ENCODE measurements at regions not wholly inside any gene's neighbourhood (a gene's known extent, or its start where the extent isn't known, plus 50 kb on each side); places are given as distances from the start of the nearest gene placed in this dataset.

DNA sequence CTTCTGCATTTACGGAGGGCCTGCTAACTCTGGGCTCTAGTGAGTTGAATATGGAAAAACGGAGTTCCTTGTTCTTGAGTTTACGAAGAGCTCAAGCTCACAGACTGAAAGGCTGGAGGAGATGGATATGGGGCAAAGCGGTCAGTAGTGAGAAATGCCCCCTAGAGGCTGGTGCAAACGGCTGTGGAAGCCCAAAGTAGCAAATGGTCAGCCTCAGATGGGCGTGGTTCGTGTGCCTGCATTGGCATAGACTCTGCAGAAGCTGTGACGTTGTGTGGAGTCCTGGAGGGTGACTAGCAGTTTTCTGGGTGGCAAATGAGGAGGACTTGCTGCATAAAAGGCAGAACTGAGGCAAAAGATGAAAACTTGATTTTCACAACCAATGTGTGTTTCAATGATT, 93.6 kb upstream of the TWIST2 start:
- Histone ChIP-seq H3K79me2 (ENCODE audit: low read length) (no peaks in the 10 kb centered on the region), H3K9me3 (ENCODE audit: insufficient read depth, low read length) (no peaks in the 10 kb centered on the region), H3K4me1 (ENCODE audit: low read length) (no peaks in the 10 kb centered on the region), H2AFZ (ENCODE audit: low read depth, low read length) (no peak overlapping the region), H3K27ac (ENCODE audit: low read length) (no peak overlapping the region), H4K20me1 (ENCODE audit: insufficient read depth, low read length) (no peaks in the 10 kb centered on the region), H3K4me2 (ENCODE audit: low read length) (no peak overlapping the region), H3K27me3 (ENCODE audit: low read depth, low read length) (no peaks in the 10 kb centered on the region), H3K9ac (ENCODE audit: low read length) (no peak overlapping the region), H3K4me3 (ENCODE audit: low read length) (no peak overlapping the region), H3K36me3 (replicated peaks; ENCODE audit: low read depth, low read length) (no peaks in the 10 kb centered on the region)
- TF ChIP-seq, protein P1, sequence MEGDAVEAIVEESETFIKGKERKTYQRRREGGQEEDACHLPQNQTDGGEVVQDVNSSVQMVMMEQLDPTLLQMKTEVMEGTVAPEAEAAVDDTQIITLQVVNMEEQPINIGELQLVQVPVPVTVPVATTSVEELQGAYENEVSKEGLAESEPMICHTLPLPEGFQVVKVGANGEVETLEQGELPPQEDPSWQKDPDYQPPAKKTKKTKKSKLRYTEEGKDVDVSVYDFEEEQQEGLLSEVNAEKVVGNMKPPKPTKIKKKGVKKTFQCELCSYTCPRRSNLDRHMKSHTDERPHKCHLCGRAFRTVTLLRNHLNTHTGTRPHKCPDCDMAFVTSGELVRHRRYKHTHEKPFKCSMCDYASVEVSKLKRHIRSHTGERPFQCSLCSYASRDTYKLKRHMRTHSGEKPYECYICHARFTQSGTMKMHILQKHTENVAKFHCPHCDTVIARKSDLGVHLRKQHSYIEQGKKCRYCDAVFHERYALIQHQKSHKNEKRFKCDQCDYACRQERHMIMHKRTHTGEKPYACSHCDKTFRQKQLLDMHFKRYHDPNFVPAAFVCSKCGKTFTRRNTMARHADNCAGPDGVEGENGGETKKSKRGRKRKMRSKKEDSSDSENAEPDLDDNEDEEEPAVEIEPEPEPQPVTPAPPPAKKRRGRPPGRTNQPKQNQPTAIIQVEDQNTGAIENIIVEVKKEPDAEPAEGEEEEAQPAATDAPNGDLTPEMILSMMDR (IDR thresholded peaks at IDR 0.05; ENCODE audit: low read depth, low read length): no peak
- TF ChIP-seq EZH2phosphoT487 (IDR thresholded peaks at IDR 0.05; ENCODE audit: low read depth): no peak

DNA sequence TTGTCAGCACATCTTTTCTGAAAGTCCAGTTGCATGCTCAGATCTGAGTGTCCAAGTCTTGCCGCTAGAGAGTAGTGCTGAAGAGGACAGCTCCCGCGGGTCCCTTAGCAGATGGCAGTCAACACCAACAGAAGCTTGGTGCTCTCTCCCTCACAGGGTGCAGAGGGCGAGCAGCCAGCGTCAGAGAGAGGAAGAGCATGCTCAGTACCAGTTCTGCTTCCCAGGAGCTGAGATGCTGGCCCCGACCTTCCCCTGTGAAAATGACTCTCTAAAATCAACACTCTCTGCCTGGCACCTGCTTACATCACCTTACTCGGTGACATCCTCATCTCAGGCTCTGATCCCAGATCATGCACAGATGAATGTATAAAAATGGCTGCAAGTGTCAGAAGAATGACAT, 86.0 kb upstream of the TWIST2 start:
- Histone ChIP-seq H3K36me3 (replicated peaks; ENCODE audit: low read depth, low read length) (no peaks in the 10 kb centered on the region), H3K4me1 (ENCODE audit: low read length) (no peaks in the 10 kb centered on the region), H3K4me3 (ENCODE audit: low read length) (no peak overlapping the region), H3K27ac (ENCODE audit: low read length) (no peak overlapping the region), H3K4me2 (ENCODE audit: low read length) (no peak overlapping the region), H2AFZ (ENCODE audit: low read depth, low read length) (no peak overlapping the region), H3K27me3 (ENCODE audit: low read depth, low read length) (no peaks in the 10 kb centered on the region), H3K9me3 (ENCODE audit: insufficient read depth, low read length) (no peaks in the 10 kb centered on the region), H3K9ac (ENCODE audit: low read length) (no peak overlapping the region), H4K20me1 (ENCODE audit: insufficient read depth, low read length) (no peaks in the 10 kb centered on the region), H3K79me2 (ENCODE audit: low read length) (no peaks in the 10 kb centered on the region)
- TF ChIP-seq, protein P1 (IDR thresholded peaks at IDR 0.05; ENCODE audit: low read depth, low read length): no peak
- no peak for TF ChIP-seq EZH2phosphoT487 (IDR thresholded peaks at IDR 0.05; ENCODE audit: low read depth)

DNA sequence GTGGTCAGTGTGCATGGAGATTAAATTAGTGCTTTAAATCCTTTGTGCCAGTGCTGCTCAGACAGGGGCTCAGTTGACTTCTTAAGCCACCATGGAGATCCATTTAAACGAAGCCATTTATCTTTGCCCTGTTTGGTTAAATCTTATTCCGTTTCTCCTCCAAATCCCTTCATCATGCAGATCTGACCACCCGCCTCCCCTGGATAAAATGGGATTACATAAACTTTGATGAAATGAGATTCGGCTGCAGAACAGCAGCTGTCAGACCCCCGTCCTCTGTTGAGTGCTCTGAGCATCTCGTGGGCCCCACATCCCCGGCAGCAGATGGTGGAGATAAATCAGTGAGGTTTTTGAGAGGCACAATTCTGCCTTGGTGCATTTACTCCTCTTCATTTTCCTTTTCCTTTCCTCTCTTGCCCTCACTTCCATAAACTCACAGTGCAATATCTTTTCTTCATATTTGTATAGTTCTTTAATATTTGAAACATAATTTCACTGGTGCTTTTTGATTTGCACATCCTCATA, 84.4 kb upstream of the TWIST2 start:
- Histone ChIP-seq H3K9ac (ENCODE audit: low read length) (no peak overlapping the region), H3K79me2 (ENCODE audit: low read length) (no peaks in the 10 kb centered on the region), H3K36me3 (replicated peaks; ENCODE audit: low read depth, low read length) (no peaks in the 10 kb centered on the region), H3K4me2 (ENCODE audit: low read length) (no peak overlapping the region), H2AFZ (ENCODE audit: low read depth, low read length) (no peak overlapping the region), H3K27ac (ENCODE audit: low read length) (no peak overlapping the region), H3K4me3 (ENCODE audit: low read length) (no peak overlapping the region), H3K9me3 (ENCODE audit: insufficient read depth, low read length) (no peaks in the 10 kb centered on the region), H4K20me1 (ENCODE audit: insufficient read depth, low read length) (no peaks in the 10 kb centered on the region), H3K27me3 (ENCODE audit: low read depth, low read length) (no peaks in the 10 kb centered on the region), H3K4me1 (ENCODE audit: low read length) (no peaks in the 10 kb centered on the region)
- TF ChIP-seq, protein P1 (IDR thresholded peaks at IDR 0.05; ENCODE audit: low read depth, low read length): no peak
- no peak for TF ChIP-seq EZH2phosphoT487 (IDR thresholded peaks at IDR 0.05; ENCODE audit: low read depth)

DNA sequence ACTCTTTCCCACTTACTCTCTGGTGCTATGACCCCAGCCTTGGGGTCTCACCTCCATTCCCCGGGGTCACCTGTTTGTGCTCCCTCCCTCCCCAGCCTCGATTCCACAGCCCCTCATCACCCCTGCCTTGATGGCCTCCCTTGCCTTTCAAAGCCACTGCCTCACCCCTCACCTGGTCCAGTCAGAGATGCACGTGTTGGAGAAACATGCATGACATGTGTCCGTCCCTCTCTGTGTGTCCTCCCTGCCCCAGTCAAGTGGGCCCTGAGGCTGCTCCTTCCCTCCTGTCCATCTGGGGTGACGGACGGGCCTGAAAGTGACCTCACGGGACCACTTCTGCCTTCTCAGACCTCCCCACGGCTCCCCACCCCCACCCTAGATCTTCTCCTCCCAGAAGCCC, 82.3 kb upstream of the TWIST2 start:
- H3K27ac ChIP-seq (ENCODE audit: low read length): no peak overlapping the region
- H3K79me2 ChIP-seq (ENCODE audit: low read length): no peaks in the 10 kb centered on the region
- H3K27me3 ChIP-seq (ENCODE audit: low read depth, low read length): no peaks in the 10 kb centered on the region
- no peak overlapping the region for H3K4me2 ChIP-seq (ENCODE audit: low read length)
- H3K4me1 ChIP-seq (ENCODE audit: low read length): no peaks in the 10 kb centered on the region
- H2AFZ ChIP-seq (ENCODE audit: low read depth, low read length): no peak overlapping the region
- no peaks in the 10 kb centered on the region for H4K20me1 ChIP-seq (ENCODE audit: insufficient read depth, low read length)
- H3K9ac ChIP-seq (ENCODE audit: low read length): no peak overlapping the region
- H3K4me3 ChIP-seq (ENCODE audit: low read length): no peak overlapping the region
- no peaks in the 10 kb centered on the region for H3K9me3 ChIP-seq (ENCODE audit: insufficient read depth, low read length)
- H3K36me3 ChIP-seq (replicated peaks; ENCODE audit: low read depth, low read length): no peaks in the 10 kb centered on the region
- TF ChIP-seq, protein P1 (IDR thresholded peaks at IDR 0.05; ENCODE audit: low read depth, low read length): no peak
- TF ChIP-seq EZH2phosphoT487 (IDR thresholded peaks at IDR 0.05; ENCODE audit: low read depth): no peak
